Lung (tissue), 11 donors: ENCODE measurements at regions not wholly inside any gene's neighbourhood (a gene's known extent, or its start where the extent isn't known, plus 50 kb on each side); places are given as distances from the start of the nearest gene placed in this dataset.
"Not testable (repeated sequence)": the region's sequence is repeated elsewhere in the genome, so short reads cannot be mapped to it uniquely, and the experiment has no call there.

Experiments used
- ATAC-seq: fragments of 200-7000 bp; cut with Tn5 transposase; one replicate; pipeline ENCODE4 v1.9.1; 2020; ENCODE audit warnings: moderate number of reproducible peaks; ENCODE audit not compliant: insufficient read depth, low FRiP score
- DNase-seq, 3 donors: peaks; one replicate each; pipeline ENCODE4 v3.0.0-alpha.2; 2013 to 2017
- H3K27ac ChIP-seq, 2 donors: one replicate each; pipeline ENCODE4 v1.5.1; 2013; ENCODE audit warnings: mild to moderate bottlenecking in 2 of 2, moderate library complexity in 2 of 2, control low read depth in 1 of 2, inconsistent platforms in 1 of 2, low read depth in 1 of 2, low read length in 1 of 2
- H3K27me3 ChIP-seq, 3 donors: one replicate each; pipeline ENCODE4 v1.5.1; 2013; ENCODE audit warnings: low read length in 2 of 3; ENCODE audit not compliant: control insufficient read depth in 3 of 3, insufficient read depth in 3 of 3
- H3K36me3 ChIP-seq, 4 donors: one replicate each; pipeline ENCODE4 v1.5.1; 2013; ENCODE audit warnings: low read length in 4 of 4, mild to moderate bottlenecking in 1 of 4, moderate library complexity in 1 of 4; ENCODE audit not compliant: control insufficient read depth in 4 of 4, insufficient read depth in 4 of 4
- H3K4me1 ChIP-seq, 5 donors: one replicate each; pipeline ENCODE4 v1.5.1; 2013; ENCODE audit warnings: low read length in 5 of 5, mild to moderate bottlenecking in 2 of 5, moderate library complexity in 1 of 5; ENCODE audit not compliant: control insufficient read depth in 5 of 5, insufficient read depth in 5 of 5
- H3K4me3 ChIP-seq: one replicate; pipeline ENCODE4 v1.5.1; 2013; ENCODE audit warnings: mild to moderate bottlenecking, control low read depth, moderate library complexity
- H3K9ac ChIP-seq, 2 donors: one replicate each; pipeline ENCODE4 v1.5.1; 2013; ENCODE audit warnings: low read length in 2 of 2, control low read depth in 1 of 2; ENCODE audit not compliant: insufficient read depth in 1 of 2
- H3K9me3 ChIP-seq, 4 donors: one replicate each; pipeline ENCODE4 v1.5.1; 2013; ENCODE audit warnings: low read length in 3 of 4, mild to moderate bottlenecking in 1 of 4, moderate library complexity in 1 of 4; ENCODE audit not compliant: control insufficient read depth in 4 of 4, insufficient read depth in 3 of 4
- WGBS, 2 donors: extraction: QIAGEN DNeasy Blood & Tissue Kit; methylation state at CpG; one replicate each; pipeline ENCODE4 v1.1.7; 2013; 5-methylcytosine and 5-hydroxymethylcytosine counted together
- TF ChIP-seq, protein P1 (sequence below): IDR thresholded peaks from 2 replicates; pipeline ENCODE4 v1.5.1; 2012; ENCODE audit warnings: mild to moderate bottlenecking; ENCODE audit errors: control extremely low read depth, extremely low read depth
- donor health status: control.
- donor health status: control.
- donor health status: Bipolar disorder and iron deficiency.
- donor health status: healthy.
- donor health status: DM: yes; HTN: yes; CAD: no.

GRCh38 chr5:179452356-179453230, 97.8 kb upstream of the RUFY1 start:
- TF ChIP-seq, protein P1, sequence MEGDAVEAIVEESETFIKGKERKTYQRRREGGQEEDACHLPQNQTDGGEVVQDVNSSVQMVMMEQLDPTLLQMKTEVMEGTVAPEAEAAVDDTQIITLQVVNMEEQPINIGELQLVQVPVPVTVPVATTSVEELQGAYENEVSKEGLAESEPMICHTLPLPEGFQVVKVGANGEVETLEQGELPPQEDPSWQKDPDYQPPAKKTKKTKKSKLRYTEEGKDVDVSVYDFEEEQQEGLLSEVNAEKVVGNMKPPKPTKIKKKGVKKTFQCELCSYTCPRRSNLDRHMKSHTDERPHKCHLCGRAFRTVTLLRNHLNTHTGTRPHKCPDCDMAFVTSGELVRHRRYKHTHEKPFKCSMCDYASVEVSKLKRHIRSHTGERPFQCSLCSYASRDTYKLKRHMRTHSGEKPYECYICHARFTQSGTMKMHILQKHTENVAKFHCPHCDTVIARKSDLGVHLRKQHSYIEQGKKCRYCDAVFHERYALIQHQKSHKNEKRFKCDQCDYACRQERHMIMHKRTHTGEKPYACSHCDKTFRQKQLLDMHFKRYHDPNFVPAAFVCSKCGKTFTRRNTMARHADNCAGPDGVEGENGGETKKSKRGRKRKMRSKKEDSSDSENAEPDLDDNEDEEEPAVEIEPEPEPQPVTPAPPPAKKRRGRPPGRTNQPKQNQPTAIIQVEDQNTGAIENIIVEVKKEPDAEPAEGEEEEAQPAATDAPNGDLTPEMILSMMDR, result no peak
- Histone ChIP-seq H3K36me3 (no peaks in the 10 kb centered on the region), H3K27ac (no peak overlapping the region), H3K9ac (no peak overlapping the region), H3K4me1 (no peaks in the 10 kb centered on the region), H3K4me3 (no peak overlapping the region), H3K27me3 (no peaks in the 10 kb centered on the region), H3K9me3 (peaks cover 0 to 13% (median 0%) of the 10 kb centered on the region in 4 donors)
- WGBS, 2 donors, result 90 to 92% methylated on average over 20 of the region's 20 CpGs
- DNase-seq (no peak), ATAC-seq (no peak)

GRCh38 chr5:179451828-179452196, 98.5 kb upstream of the RUFY1 start:
- H3K36me3 ChIP-seq, result no peaks in the 10 kb centered on the region
- H3K27me3 ChIP-seq, result no peaks in the 10 kb centered on the region
- no peak overlapping the region for H3K4me3 ChIP-seq
- H3K9ac ChIP-seq, result no peak overlapping the region
- TF ChIP-seq, protein P1, result no peak
- WGBS, 2 donors, result 72 to 87% methylated on average over 4 of the region's 4 CpGs
- H3K27ac ChIP-seq, result no peak overlapping the region
- H3K4me1 ChIP-seq, result no peaks in the 10 kb centered on the region
- ATAC-seq, result no peak
- peaks cover 0 to 13% (median 0%) of the 10 kb centered on the region in 4 donors for H3K9me3 ChIP-seq
- DNase-seq, result no peak

DNA sequence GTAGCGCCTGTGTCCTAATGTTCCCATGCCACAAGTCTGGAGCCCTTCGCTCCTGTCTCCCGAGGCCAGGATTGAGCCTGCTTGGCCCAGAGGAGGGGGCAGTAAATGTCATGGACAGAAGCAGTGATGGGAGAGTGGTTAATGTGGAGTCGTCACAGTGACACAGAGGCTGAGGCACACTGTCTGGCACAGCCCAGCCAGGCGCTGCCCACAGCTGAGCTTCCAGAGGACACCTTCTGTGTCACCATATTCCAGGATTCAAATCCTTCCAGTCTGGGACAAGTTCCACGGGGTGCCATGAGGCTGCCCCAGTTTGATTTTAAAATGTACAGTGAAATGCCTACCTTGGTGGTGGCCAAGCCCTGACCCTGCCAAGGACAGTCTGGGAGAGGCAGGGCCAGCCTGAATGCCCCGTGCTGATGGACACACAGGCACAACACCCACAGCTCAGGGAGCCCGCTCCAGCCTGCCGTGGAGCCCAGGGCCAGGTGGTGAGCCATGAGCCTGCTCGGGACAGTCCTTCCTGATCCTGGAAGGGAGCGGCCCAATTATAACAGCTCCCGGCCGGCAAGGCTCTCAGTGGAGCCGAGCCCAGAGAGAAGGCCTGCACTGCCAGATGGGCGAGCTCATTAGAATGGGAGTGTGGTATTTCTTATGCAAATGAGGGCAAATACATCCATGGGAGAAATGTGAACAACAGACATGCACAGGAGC, 99.1 kb upstream of the RUFY1 start:
- 77 to 89% methylated on average over 15 of the region's 15 CpGs for WGBS, 2 donors
- peaks cover 0 to 10% (median 0%) of the 10 kb centered on the region in 4 donors for H3K9me3 ChIP-seq
- H3K4me1 ChIP-seq, result no peaks in the 10 kb centered on the region
- DNase-seq, result no peak
- H3K4me3 ChIP-seq, result no peak overlapping the region
- H3K36me3 ChIP-seq, result no peaks in the 10 kb centered on the region
- TF ChIP-seq, protein P1, result no peak
- H3K27ac ChIP-seq, result no peak overlapping the region
- no peak overlapping the region for H3K9ac ChIP-seq
- no peaks in the 10 kb centered on the region for H3K27me3 ChIP-seq
- no peak for ATAC-seq

DNA sequence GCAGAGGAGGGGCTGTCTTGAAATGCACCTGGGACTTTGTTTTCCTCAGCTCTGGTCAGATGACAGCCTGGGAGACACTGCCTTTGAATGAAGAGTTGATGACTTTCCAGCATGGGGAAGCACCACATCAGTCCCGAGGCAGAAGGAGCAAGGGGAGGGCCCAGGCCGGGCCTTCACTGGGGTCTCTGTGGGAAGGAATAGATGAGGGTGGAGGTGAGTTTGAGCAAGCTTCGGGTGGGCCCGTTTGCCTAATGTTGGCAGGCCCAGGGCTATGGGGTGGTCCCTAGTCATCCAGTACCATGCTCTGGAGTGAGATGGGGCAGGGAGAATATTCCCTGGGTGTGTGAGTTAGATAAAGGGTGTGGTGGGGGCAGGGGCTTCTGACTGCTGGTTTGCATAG, 100.4 kb upstream of the RUFY1 start:
- not testable (repeated sequence) for H3K9ac ChIP-seq, H3K4me1 ChIP-seq, H3K36me3 ChIP-seq, H3K4me3 ChIP-seq, DNase-seq, H3K9me3 ChIP-seq, ATAC-seq, H3K27me3 ChIP-seq, H3K27ac ChIP-seq
- WGBS, 2 donors, result 88% methylated on average over 4 of the region's 4 CpGs

GRCh38 chr5:179448282-179448681, 102.1 kb upstream of the RUFY1 start:
- H3K4me3 ChIP-seq, H3K27me3 ChIP-seq, H3K9ac ChIP-seq, H3K9me3 ChIP-seq, H3K4me1 ChIP-seq, H3K27ac ChIP-seq, H3K36me3 ChIP-seq, ATAC-seq, DNase-seq: not testable (repeated sequence)
- no CpG with 5 or more reads among the region's 11 CpGs for WGBS, 2 donors

DNA sequence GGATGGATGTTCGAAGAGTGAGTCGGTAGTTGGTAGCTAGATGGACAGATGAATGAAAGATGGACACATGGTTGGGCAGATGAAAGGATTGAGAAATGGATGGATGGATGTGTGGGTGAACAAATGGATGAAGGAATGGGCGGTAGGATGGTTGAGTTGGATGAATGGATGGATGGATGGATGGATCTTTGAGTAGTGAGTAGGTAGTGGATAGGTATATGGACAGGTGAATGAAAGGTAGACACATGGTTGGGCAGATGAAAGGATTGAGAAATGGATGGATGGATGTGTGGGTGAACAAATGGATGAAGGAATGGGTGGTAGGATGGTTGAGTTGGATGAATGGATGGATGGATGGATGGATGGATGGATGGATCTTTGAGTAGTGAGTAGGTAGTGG, 97.0 kb upstream of the ADAMTS2 start:
- not testable (repeated sequence) for H3K36me3 ChIP-seq, H3K27me3 ChIP-seq, H3K9ac ChIP-seq, ATAC-seq, DNase-seq, H3K4me3 ChIP-seq, H3K9me3 ChIP-seq, H3K27ac ChIP-seq
- peaks cover 0 to 30% (median under 1%) of the 10 kb centered on the region in 5 donors for H3K4me1 ChIP-seq
- WGBS, 2 donors, result 93 to 98% methylated on average over 3 of the region's 3 CpGs
